ENCODE measurements at regions not wholly inside any gene's neighbourhood (a gene's known extent, or its start where the extent isn't known, plus 50 kb on each side); places are given as distances from the start of the nearest gene placed in this dataset.
A peak's percentile ranks its signal among the peaks of the same experiment; 100 is the strongest.

- no peaks in the 10 kb centered on the region for H3K27me3 ChIP-seq (replicated peaks; ENCODE audit: control insufficient read depth, insufficient read depth, low read length)
- H3K36me3 ChIP-seq (ENCODE audit: control insufficient read depth, insufficient read depth, low read length, severe bottlenecking), result no peaks in the 10 kb centered on the region
- H3K4me3 ChIP-seq (ENCODE audit: low read length), result no peak overlapping the region
- no peak overlapping the region for H3K9ac ChIP-seq (ENCODE audit: low read length)
- no peaks in the 10 kb centered on the region for H3K9me3 ChIP-seq (ENCODE audit: control insufficient read depth, low read length)
- DNase-seq (ENCODE audit: low read depth), result no peak
- peaks cover 20% of the 10 kb centered on the region for H3K4me1 ChIP-seq (ENCODE audit: control insufficient read depth, insufficient read depth, low read length)
Measured at GRCh38 chr10:62900829-62901571, 84.8 kb upstream of the EGR2 start.

GRCh38 chr10:62899311-62899710 lies 83.1 kb upstream of the EGR2 start:
- peak; percentile 14 for DNase-seq (ENCODE audit: low read depth)
- Histone ChIP-seq H3K27me3 (replicated peaks; ENCODE audit: control insufficient read depth, insufficient read depth, low read length) (no peaks in the 10 kb centered on the region), H3K9ac (ENCODE audit: low read length) (no peak overlapping the region), H3K36me3 (ENCODE audit: control insufficient read depth, insufficient read depth, low read length, severe bottlenecking) (no peaks in the 10 kb centered on the region), H3K4me3 (ENCODE audit: low read length) (no peak overlapping the region), H3K4me1 (ENCODE audit: control insufficient read depth, insufficient read depth, low read length) (peaks cover 29% of the 10 kb centered on the region), H3K9me3 (ENCODE audit: control insufficient read depth, low read length) (no peaks in the 10 kb centered on the region)

DNA sequence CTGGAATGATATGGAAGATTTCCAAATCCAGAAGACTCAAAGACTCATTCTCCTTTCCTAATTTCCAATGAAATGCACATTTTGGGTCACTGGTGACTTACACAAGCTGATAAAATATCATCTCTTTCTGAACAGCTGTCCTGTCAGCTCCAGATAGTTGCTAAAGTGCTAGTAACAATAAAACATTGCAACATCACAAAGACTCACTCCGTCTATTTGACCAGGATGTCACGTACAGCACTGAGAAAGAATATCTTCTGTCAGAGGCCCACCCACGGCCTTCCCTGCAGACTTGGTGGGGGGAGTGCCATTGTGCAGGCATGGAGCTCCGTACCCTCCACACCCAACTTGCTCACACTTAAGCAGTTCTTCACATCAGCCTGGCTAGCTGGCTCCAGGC lies 78.9 kb upstream of the EGR2 start:
- peaks cover 19% of the 10 kb centered on the region for H3K4me1 ChIP-seq (ENCODE audit: control insufficient read depth, insufficient read depth, low read length)
- H3K27me3 ChIP-seq (replicated peaks; ENCODE audit: control insufficient read depth, insufficient read depth, low read length), result no peaks in the 10 kb centered on the region
- no peaks in the 10 kb centered on the region for H3K9me3 ChIP-seq (ENCODE audit: control insufficient read depth, low read length)
- no peaks in the 10 kb centered on the region for H3K36me3 ChIP-seq (ENCODE audit: control insufficient read depth, insufficient read depth, low read length, severe bottlenecking)
- no peak overlapping the region for H3K4me3 ChIP-seq (ENCODE audit: low read length)
- peak; percentile 9 for DNase-seq (ENCODE audit: low read depth)
- no peak overlapping the region for H3K9ac ChIP-seq (ENCODE audit: low read length)

DNA sequence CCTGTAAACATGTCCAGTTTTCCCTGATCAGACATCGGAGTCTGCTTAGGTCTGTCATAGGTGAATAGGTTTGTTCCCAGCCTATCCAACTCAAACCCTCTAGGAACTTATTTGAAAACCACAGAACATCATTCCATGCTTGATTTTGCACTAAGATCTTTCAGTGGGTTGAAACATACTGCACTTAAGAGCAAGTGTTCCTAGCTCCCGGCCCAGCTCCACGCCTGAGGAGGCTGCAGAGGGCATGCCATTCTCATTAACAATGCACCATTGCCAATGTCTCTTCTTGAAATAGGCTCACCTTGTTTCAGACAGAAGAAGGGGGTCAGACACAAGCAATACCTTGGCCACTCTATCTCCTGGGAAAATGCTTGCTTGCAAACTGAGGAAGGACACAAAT lies 78.0 kb upstream of the EGR2 start:
- peaks cover 11% of the 10 kb centered on the region for H3K4me1 ChIP-seq (ENCODE audit: control insufficient read depth, insufficient read depth, low read length)
- DNase-seq (ENCODE audit: low read depth), result no peak
- no peak overlapping the region for H3K9ac ChIP-seq (ENCODE audit: low read length)
- H3K4me3 ChIP-seq (ENCODE audit: low read length), result no peak overlapping the region
- no peaks in the 10 kb centered on the region for H3K9me3 ChIP-seq (ENCODE audit: control insufficient read depth, low read length)
- no peaks in the 10 kb centered on the region for H3K36me3 ChIP-seq (ENCODE audit: control insufficient read depth, insufficient read depth, low read length, severe bottlenecking)
- H3K27me3 ChIP-seq (replicated peaks; ENCODE audit: control insufficient read depth, insufficient read depth, low read length), result no peaks in the 10 kb centered on the region

GRCh38 chr10:62893036-62893435 lies 76.9 kb upstream of the EGR2 start:
- no peaks in the 10 kb centered on the region for H3K9me3 ChIP-seq (ENCODE audit: control insufficient read depth, low read length)
- no peaks in the 10 kb centered on the region for H3K36me3 ChIP-seq (ENCODE audit: control insufficient read depth, insufficient read depth, low read length, severe bottlenecking)
- H3K4me3 ChIP-seq (ENCODE audit: low read length), result no peak overlapping the region
- H3K9ac ChIP-seq (ENCODE audit: low read length), result no peak overlapping the region
- DNase-seq (ENCODE audit: low read depth), result no peak
- H3K27me3 ChIP-seq (replicated peaks; ENCODE audit: control insufficient read depth, insufficient read depth, low read length), result no peaks in the 10 kb centered on the region
- H3K4me1 ChIP-seq (ENCODE audit: control insufficient read depth, insufficient read depth, low read length), result peaks cover 10% of the 10 kb centered on the region

- H3K36me3 ChIP-seq (ENCODE audit: control insufficient read depth, insufficient read depth, low read length, severe bottlenecking), result no peaks in the 10 kb centered on the region
- no peak overlapping the region for H3K9ac ChIP-seq (ENCODE audit: low read length)
- H3K4me1 ChIP-seq (ENCODE audit: control insufficient read depth, insufficient read depth, low read length), result peaks cover 20% of the 10 kb centered on the region
- no peaks in the 10 kb centered on the region for H3K9me3 ChIP-seq (ENCODE audit: control insufficient read depth, low read length)
- no peaks in the 10 kb centered on the region for H3K27me3 ChIP-seq (replicated peaks; ENCODE audit: control insufficient read depth, insufficient read depth, low read length)
- no peak for DNase-seq (ENCODE audit: low read depth)
- H3K4me3 ChIP-seq (ENCODE audit: low read length), result no peak overlapping the region
Measured at GRCh38 chr10:62890395-62890794, 74.2 kb upstream of the EGR2 start.

- DNase-seq (ENCODE audit: low read depth), result no peak
- H3K9me3 ChIP-seq (ENCODE audit: control insufficient read depth, low read length), result no peaks in the 10 kb centered on the region
- H3K36me3 ChIP-seq (ENCODE audit: control insufficient read depth, insufficient read depth, low read length, severe bottlenecking), result no peaks in the 10 kb centered on the region
- H3K4me1 ChIP-seq (ENCODE audit: control insufficient read depth, insufficient read depth, low read length), result peaks cover 12% of the 10 kb centered on the region
- no peak overlapping the region for H3K4me3 ChIP-seq (ENCODE audit: low read length)
- H3K9ac ChIP-seq (ENCODE audit: low read length), result no peak overlapping the region
- H3K27me3 ChIP-seq (replicated peaks; ENCODE audit: control insufficient read depth, insufficient read depth, low read length), result no peaks in the 10 kb centered on the region
Measured at GRCh38 chr10:62887642-62888041, 71.5 kb upstream of the EGR2 start.

DNA sequence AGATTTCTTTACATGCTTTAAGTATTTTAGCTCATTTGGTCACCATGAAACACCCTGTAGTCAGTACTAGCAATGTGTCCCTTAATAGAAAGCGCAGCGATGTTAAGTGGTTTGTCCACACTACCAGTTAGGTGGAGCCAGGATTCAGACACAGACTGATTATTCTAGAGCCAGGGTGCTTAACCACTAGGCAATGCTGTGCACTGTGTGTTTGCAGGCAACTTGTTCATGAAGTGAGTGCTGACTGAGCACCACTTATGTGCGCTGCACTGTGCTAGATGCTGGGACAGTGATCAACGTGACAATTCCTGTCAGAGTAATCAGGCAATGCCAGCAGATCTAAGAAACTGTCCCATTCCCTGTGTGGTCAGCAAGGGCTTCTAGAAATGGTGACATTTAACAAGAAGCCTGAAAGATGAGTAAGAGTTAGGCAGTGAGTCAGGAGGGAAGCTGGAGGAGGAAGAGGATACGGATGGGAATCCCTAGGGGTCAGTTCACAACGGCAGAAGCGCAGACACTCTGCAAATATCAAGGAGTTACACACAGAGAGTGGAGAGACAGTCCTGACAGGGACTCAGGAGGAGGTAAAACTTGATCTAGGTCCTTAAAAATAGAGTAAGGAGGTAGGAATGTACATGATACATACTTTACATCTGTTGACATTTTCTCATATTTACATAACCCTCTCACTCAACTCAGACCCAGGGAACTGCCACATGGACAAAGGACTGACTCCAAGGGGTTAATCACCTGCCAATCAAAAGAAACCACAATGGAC lies 69.7 kb upstream of the EGR2 start:
- no peaks in the 10 kb centered on the region for H3K9me3 ChIP-seq (ENCODE audit: control insufficient read depth, low read length)
- H3K4me3 ChIP-seq (ENCODE audit: low read length), result no peak overlapping the region
- H3K9ac ChIP-seq (ENCODE audit: low read length), result no peak overlapping the region
- peak; percentile 6 for DNase-seq (ENCODE audit: low read depth)
- H3K27me3 ChIP-seq (replicated peaks; ENCODE audit: control insufficient read depth, insufficient read depth, low read length), result peaks cover 7% of the 10 kb centered on the region
- H3K4me1 ChIP-seq (ENCODE audit: control insufficient read depth, insufficient read depth, low read length), result peaks cover 12% of the 10 kb centered on the region
- H3K36me3 ChIP-seq (ENCODE audit: control insufficient read depth, insufficient read depth, low read length, severe bottlenecking), result no peaks in the 10 kb centered on the region

DNA sequence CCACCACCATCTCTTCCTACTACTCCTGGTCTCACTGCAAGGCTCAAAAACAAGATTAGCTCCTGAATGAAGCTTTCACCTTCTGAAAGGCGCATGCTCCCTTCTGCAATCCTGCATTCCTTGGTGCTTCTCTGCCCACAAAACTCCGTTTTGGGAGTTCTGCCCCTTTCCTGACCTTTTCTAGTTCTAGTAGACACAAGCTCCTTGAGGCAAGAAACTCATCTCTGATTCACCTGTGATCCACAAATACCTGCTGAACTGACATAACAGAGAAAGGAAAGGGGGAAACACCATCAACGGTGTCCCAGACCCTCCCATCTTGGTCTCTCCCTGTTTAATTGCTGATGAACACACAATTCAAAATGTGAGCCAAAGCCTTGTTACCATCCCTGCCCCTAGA lies 64.0 kb upstream of the EGR2 start:
- H3K4me1 ChIP-seq (ENCODE audit: control insufficient read depth, insufficient read depth, low read length), result no peaks in the 10 kb centered on the region
- H3K9ac ChIP-seq (ENCODE audit: low read length), result no peak overlapping the region
- H3K27me3 ChIP-seq (replicated peaks; ENCODE audit: control insufficient read depth, insufficient read depth, low read length), result peaks cover 9% of the 10 kb centered on the region
- no peak for DNase-seq (ENCODE audit: low read depth)
- H3K9me3 ChIP-seq (ENCODE audit: control insufficient read depth, low read length), result no peaks in the 10 kb centered on the region
- no peaks in the 10 kb centered on the region for H3K36me3 ChIP-seq (ENCODE audit: control insufficient read depth, insufficient read depth, low read length, severe bottlenecking)
- H3K4me3 ChIP-seq (ENCODE audit: low read length), result no peak overlapping the region

DNA sequence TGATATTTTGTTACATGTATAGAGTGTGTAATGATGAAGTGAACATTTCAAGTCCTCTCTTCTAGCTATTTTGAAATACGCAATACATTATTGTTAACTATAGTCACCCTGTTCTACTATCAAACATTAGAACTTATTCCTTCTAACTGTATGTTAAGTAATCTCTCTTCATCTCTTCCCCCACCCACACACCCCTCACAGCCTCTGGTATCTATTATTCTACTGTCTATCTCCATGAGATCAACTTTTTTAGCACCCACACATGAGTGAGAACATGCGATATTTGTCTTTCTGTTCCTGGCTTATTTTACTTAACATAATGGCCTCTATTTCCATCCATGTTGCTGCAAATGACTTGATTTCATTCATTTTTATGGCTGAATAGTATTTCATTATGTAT lies 57.7 kb upstream of the EGR2 start:
- H3K9ac ChIP-seq (ENCODE audit: low read length), result no peak overlapping the region
- no peak for DNase-seq (ENCODE audit: low read depth)
- no peaks in the 10 kb centered on the region for H3K27me3 ChIP-seq (replicated peaks; ENCODE audit: control insufficient read depth, insufficient read depth, low read length)
- H3K4me3 ChIP-seq (ENCODE audit: low read length), result no peak overlapping the region
- H3K36me3 ChIP-seq (ENCODE audit: control insufficient read depth, insufficient read depth, low read length, severe bottlenecking), result no peaks in the 10 kb centered on the region
- no peaks in the 10 kb centered on the region for H3K4me1 ChIP-seq (ENCODE audit: control insufficient read depth, insufficient read depth, low read length)
- H3K9me3 ChIP-seq (ENCODE audit: control insufficient read depth, low read length), result no peaks in the 10 kb centered on the region

- Histone ChIP-seq H3K9ac (ENCODE audit: low read length) (no peak overlapping the region), H3K4me1 (ENCODE audit: control insufficient read depth, insufficient read depth, low read length) (peaks cover 11% of the 10 kb centered on the region), H3K9me3 (ENCODE audit: control insufficient read depth, low read length) (no peaks in the 10 kb centered on the region), H3K4me3 (ENCODE audit: low read length) (no peak overlapping the region), H3K27me3 (replicated peaks; ENCODE audit: control insufficient read depth, insufficient read depth, low read length) (no peaks in the 10 kb centered on the region), H3K36me3 (ENCODE audit: control insufficient read depth, insufficient read depth, low read length, severe bottlenecking) (no peaks in the 10 kb centered on the region)
- no peak for DNase-seq (ENCODE audit: low read depth)
Measured at GRCh38 chr10:62870866-62871265, 54.7 kb upstream of the EGR2 start.

Measured in adipocyte (in vitro differentiated cells).